ENCODE measurements at regions not wholly inside any gene's neighbourhood (a gene's known extent, or its start where the extent isn't known, plus 50 kb on each side); places are given as distances from the start of the nearest gene placed in this dataset.

DNA sequence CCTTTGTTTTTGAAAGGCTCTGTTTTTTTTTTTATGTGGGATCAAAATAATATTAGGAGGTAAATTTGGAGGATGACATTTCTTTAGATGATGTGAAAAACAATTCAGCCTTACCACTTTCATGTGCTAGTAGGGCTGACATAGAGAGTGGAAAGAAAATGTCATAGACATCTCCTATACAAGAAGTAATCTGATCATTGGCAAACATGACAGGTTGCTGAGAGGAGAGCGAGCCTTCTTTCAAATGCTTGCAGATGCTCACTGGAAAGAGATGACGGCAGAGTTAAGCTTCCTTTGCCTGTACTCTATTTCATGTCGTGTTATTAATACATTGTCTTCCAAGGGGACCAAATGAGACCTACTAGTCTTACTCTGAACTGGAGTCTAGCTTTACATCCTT, 160.1 kb upstream of the DAP start:
- H3K4me2 ChIP-seq (ENCODE audit: insufficient read depth, low read length, poor library complexity, severe bottlenecking) = no peak overlapping the region
- no CpG with 5 or more reads among the region's 3 CpGs for WGBS, 2 donors (ENCODE audit: extremely low coverage in 2 of 2, insufficient read length in 2 of 2, insufficient replicate concordance in 1 of 2)
- no peak overlapping the region for H3K27ac ChIP-seq (replicated peaks; ENCODE audit: low read length)

DNA sequence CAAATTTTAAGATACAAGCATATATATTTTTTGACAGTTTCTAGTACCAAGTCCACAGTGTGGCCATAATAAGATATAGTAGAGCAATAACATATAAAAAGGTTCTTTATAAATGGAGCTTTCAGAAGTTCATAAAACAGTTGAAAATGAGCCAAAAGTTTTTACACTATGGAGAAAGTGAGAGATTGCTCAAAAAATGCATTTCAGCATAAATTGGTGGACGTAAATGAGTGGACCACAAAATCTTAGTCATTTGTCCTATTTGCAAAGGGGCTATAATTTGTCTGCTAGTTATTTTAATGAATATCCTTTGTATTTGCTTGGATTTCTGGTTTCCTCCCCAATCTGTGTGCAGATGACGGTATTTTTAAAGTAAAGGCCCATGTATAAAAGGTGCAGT, 159.4 kb upstream of the DAP start:
- H3K9me3 ChIP-seq (replicated peaks in 1 of 2; ENCODE audit: control insufficient read depth in 2 of 2, insufficient read depth in 1 of 2, low read depth in 1 of 2, low read length in 2 of 2) = no peaks in the 10 kb centered on the region
- H3K4ac ChIP-seq (ENCODE audit: low read length) = no peak overlapping the region
- no peak overlapping the region for H2AFZ ChIP-seq (ENCODE audit: low read length)
- no CpG with 5 or more reads among the region's 2 CpGs for WGBS, 2 donors (ENCODE audit: extremely low coverage in 2 of 2, insufficient read length in 2 of 2, insufficient replicate concordance in 1 of 2)
- no peak overlapping the region for H3K4me2 ChIP-seq (ENCODE audit: insufficient read depth, low read length, poor library complexity, severe bottlenecking)
- H3K4me1 ChIP-seq (ENCODE audit: control insufficient read depth in 2 of 2, insufficient read depth in 1 of 2, low read depth in 1 of 2, low read length in 2 of 2) = no peaks in the 10 kb centered on the region
- no peak overlapping the region for H3K27ac ChIP-seq (replicated peaks; ENCODE audit: low read length)
- H3K23ac ChIP-seq (ENCODE audit: low read depth, low read length, poor library complexity) = no peak overlapping the region
- no peaks in the 10 kb centered on the region for H3K36me3 ChIP-seq (replicated peaks in 1 of 2; ENCODE audit: control insufficient read depth in 2 of 2, insufficient read depth in 2 of 2, low read length in 2 of 2)
- H2BK5ac ChIP-seq (ENCODE audit: low read length) = no peak overlapping the region
- no peak overlapping the region for H4K8ac ChIP-seq (ENCODE audit: low read depth, low read length)
- no peak overlapping the region for H2BK120ac ChIP-seq (ENCODE audit: low read depth, low read length)
- H3K18ac ChIP-seq (ENCODE audit: low read length) = no peak overlapping the region
- no peak overlapping the region for H2BK12ac ChIP-seq (ENCODE audit: low read length)
- H3K79me1 ChIP-seq (ENCODE audit: low read depth, low read length) = no peaks in the 10 kb centered on the region
- H2AK5ac ChIP-seq (ENCODE audit: low read depth, low read length) = no peak overlapping the region
- no peak overlapping the region for H3K4me3 ChIP-seq (ENCODE audit: low read length in 2 of 2)
- H3K14ac ChIP-seq (ENCODE audit: low read length) = no peak overlapping the region
- no peak for DNase-seq (ENCODE audit: low spot score)
- H3K27me3 ChIP-seq (ENCODE audit: control insufficient read depth in 3 of 3, insufficient read depth in 3 of 3, low read depth in 1 of 3, low read length in 3 of 3) = no peaks in the 10 kb centered on the region
- H2BK15ac ChIP-seq (ENCODE audit: low read length) = no peak overlapping the region
- H3K9ac ChIP-seq (ENCODE audit: low read depth, low read length, poor library complexity) = no peak overlapping the region
- no peak overlapping the region for H4K91ac ChIP-seq (ENCODE audit: low read depth, low read length, poor library complexity)

More for the DNA sequence above, 160.1 kb upstream of the DAP start:
- Histone ChIP-seq H3K9ac (ENCODE audit: low read depth, low read length, poor library complexity) (no peak overlapping the region), H2BK15ac (ENCODE audit: low read length) (no peak overlapping the region), H4K91ac (ENCODE audit: low read depth, low read length, poor library complexity) (no peak overlapping the region), H3K4me1 (ENCODE audit: control insufficient read depth in 2 of 2, insufficient read depth in 1 of 2, low read depth in 1 of 2, low read length in 2 of 2) (no peaks in the 10 kb centered on the region), H3K4me3 (ENCODE audit: low read length in 2 of 2) (no peak overlapping the region), H3K9me3 (replicated peaks in 1 of 2; ENCODE audit: control insufficient read depth in 2 of 2, insufficient read depth in 1 of 2, low read depth in 1 of 2, low read length in 2 of 2) (no peaks in the 10 kb centered on the region), H2BK120ac (ENCODE audit: low read depth, low read length) (no peak overlapping the region), H3K14ac (ENCODE audit: low read length) (no peak overlapping the region), H2BK12ac (ENCODE audit: low read length) (no peak overlapping the region), H2BK5ac (ENCODE audit: low read length) (no peak overlapping the region), H3K36me3 (replicated peaks in 1 of 2; ENCODE audit: control insufficient read depth in 2 of 2, insufficient read depth in 2 of 2, low read length in 2 of 2) (no peaks in the 10 kb centered on the region), H3K4ac (ENCODE audit: low read length) (no peak overlapping the region), H3K79me1 (ENCODE audit: low read depth, low read length) (no peaks in the 10 kb centered on the region), H2AFZ (ENCODE audit: low read length) (no peak overlapping the region), H3K27me3 (ENCODE audit: control insufficient read depth in 3 of 3, insufficient read depth in 3 of 3, low read depth in 1 of 3, low read length in 3 of 3) (no peaks in the 10 kb centered on the region), H4K8ac (ENCODE audit: low read depth, low read length) (no peak overlapping the region), H3K23ac (ENCODE audit: low read depth, low read length, poor library complexity) (no peak overlapping the region), H3K18ac (ENCODE audit: low read length) (no peak overlapping the region), H2AK5ac (ENCODE audit: low read depth, low read length) (no peak overlapping the region)
- DNase-seq (ENCODE audit: low spot score) = no peak

DNA sequence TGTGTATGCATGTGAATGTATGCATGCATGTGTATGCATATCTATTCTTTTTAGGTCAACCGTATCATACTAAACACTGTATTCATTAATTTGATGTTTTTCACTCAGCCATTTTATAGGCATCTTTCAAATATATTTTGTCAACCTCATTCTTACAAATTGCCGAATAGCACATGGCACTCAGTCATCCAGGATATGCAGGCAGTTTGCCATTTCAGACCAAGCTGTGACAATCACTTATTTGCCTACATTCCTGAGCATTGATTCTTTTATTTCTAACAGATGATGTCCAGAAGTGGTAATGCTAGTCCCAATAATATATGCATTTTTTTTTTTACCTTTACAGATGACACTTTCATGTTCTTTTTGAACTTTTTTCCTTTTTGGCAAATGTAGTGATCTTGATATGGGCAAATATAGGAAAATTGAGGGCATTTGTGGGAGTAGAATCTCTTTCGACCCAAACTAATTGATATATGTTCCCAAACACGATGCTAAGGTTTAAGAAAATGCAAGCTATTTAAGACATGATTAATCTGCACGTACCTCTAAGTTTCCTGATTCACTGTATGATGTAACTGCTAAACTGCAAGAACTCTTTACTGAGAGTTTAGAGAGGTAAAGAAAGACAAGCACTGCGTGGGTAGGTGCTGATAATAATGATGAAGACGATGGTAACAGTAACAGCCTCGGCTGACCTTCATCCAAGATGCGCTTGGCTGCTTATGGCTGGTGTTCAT, 153.9 kb upstream of the DAP start:
- WGBS, 2 donors (ENCODE audit: extremely low coverage in 2 of 2, insufficient read length in 2 of 2, insufficient replicate concordance in 1 of 2) = no CpG with 5 or more reads among the region's 9 CpGs
- H3K14ac ChIP-seq (ENCODE audit: low read length) = no peak overlapping the region
- no peak overlapping the region for H2BK5ac ChIP-seq (ENCODE audit: low read length)
- H4K8ac ChIP-seq (ENCODE audit: low read depth, low read length) = no peak overlapping the region
- no peak overlapping the region for H4K91ac ChIP-seq (ENCODE audit: low read depth, low read length, poor library complexity)
- H3K4me3 ChIP-seq (ENCODE audit: low read length in 2 of 2) = no peak overlapping the region
- no peak for DNase-seq (ENCODE audit: low spot score)
- no peaks in the 10 kb centered on the region for H3K36me3 ChIP-seq (replicated peaks in 1 of 2; ENCODE audit: control insufficient read depth in 2 of 2, insufficient read depth in 2 of 2, low read length in 2 of 2)
- no peak overlapping the region for H3K18ac ChIP-seq (ENCODE audit: low read length)
- H2BK12ac ChIP-seq (ENCODE audit: low read length) = no peak overlapping the region
- H3K79me1 ChIP-seq (ENCODE audit: low read depth, low read length) = no peaks in the 10 kb centered on the region
- no peak overlapping the region for H3K27ac ChIP-seq (replicated peaks; ENCODE audit: low read length)
- H3K9me3 ChIP-seq (replicated peaks in 1 of 2; ENCODE audit: control insufficient read depth in 2 of 2, insufficient read depth in 1 of 2, low read depth in 1 of 2, low read length in 2 of 2) = no peaks in the 10 kb centered on the region
- H3K4me2 ChIP-seq (ENCODE audit: insufficient read depth, low read length, poor library complexity, severe bottlenecking) = no peak overlapping the region
- no peak overlapping the region for H2AFZ ChIP-seq (ENCODE audit: low read length)
- no peak overlapping the region for H2AK5ac ChIP-seq (ENCODE audit: low read depth, low read length)
- H3K9ac ChIP-seq (ENCODE audit: low read depth, low read length, poor library complexity) = no peak overlapping the region
- no peak overlapping the region for H3K4ac ChIP-seq (ENCODE audit: low read length)
- no peak overlapping the region for H3K23ac ChIP-seq (ENCODE audit: low read depth, low read length, poor library complexity)
- no peak overlapping the region for H2BK15ac ChIP-seq (ENCODE audit: low read length)
- H3K4me1 ChIP-seq (ENCODE audit: control insufficient read depth in 2 of 2, insufficient read depth in 1 of 2, low read depth in 1 of 2, low read length in 2 of 2) = peaks cover 0 to 2% of the 10 kb centered on the region in 2 donors
- H3K27me3 ChIP-seq (ENCODE audit: control insufficient read depth in 3 of 3, insufficient read depth in 3 of 3, low read depth in 1 of 3, low read length in 3 of 3) = no peaks in the 10 kb centered on the region
- H2BK120ac ChIP-seq (ENCODE audit: low read depth, low read length) = no peak overlapping the region

DNA sequence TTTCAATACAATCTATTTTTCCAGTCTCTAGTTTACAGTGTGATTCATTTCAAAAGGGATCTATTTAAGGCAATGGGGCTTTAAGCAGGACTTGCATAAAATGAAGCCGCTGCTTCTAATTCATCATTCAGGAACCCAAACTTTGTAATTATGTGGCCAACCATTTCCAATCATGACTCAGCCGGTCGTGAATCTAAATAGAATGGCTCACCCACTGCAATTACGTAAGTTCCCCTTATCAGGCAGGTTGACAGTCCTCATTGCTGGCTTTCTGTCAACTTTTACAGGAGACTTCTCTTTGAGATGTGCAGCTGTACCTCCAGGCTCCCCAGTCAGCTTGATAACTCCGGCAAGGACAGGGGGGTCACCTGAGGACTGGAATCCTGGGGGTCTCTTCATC, 152.8 kb upstream of the DAP start:
- no peak overlapping the region for H4K91ac ChIP-seq (ENCODE audit: low read depth, low read length, poor library complexity)
- no peak overlapping the region for H3K4me3 ChIP-seq (ENCODE audit: low read length in 2 of 2)
- no peaks in the 10 kb centered on the region for H3K9me3 ChIP-seq (replicated peaks in 1 of 2; ENCODE audit: control insufficient read depth in 2 of 2, insufficient read depth in 1 of 2, low read depth in 1 of 2, low read length in 2 of 2)
- H3K36me3 ChIP-seq (replicated peaks in 1 of 2; ENCODE audit: control insufficient read depth in 2 of 2, insufficient read depth in 2 of 2, low read length in 2 of 2) = no peaks in the 10 kb centered on the region
- H2AFZ ChIP-seq (ENCODE audit: low read length) = no peak overlapping the region
- no peak overlapping the region for H2BK15ac ChIP-seq (ENCODE audit: low read length)
- no CpG with 5 or more reads among the region's 5 CpGs for WGBS, 2 donors (ENCODE audit: extremely low coverage in 2 of 2, insufficient read length in 2 of 2, insufficient replicate concordance in 1 of 2)
- H3K14ac ChIP-seq (ENCODE audit: low read length) = no peak overlapping the region
- no peak overlapping the region for H3K4ac ChIP-seq (ENCODE audit: low read length)
- no peak overlapping the region for H3K27ac ChIP-seq (replicated peaks; ENCODE audit: low read length)
- H3K23ac ChIP-seq (ENCODE audit: low read depth, low read length, poor library complexity) = no peak overlapping the region
- H3K4me1 ChIP-seq (ENCODE audit: control insufficient read depth in 2 of 2, insufficient read depth in 1 of 2, low read depth in 1 of 2, low read length in 2 of 2) = peaks cover 0 to 2% of the 10 kb centered on the region in 2 donors
- no peak for DNase-seq (ENCODE audit: low spot score)
- H2BK120ac ChIP-seq (ENCODE audit: low read depth, low read length) = no peak overlapping the region
- H2AK5ac ChIP-seq (ENCODE audit: low read depth, low read length) = no peak overlapping the region
- no peak overlapping the region for H3K4me2 ChIP-seq (ENCODE audit: insufficient read depth, low read length, poor library complexity, severe bottlenecking)
- no peak overlapping the region for H3K9ac ChIP-seq (ENCODE audit: low read depth, low read length, poor library complexity)
- no peaks in the 10 kb centered on the region for H3K79me1 ChIP-seq (ENCODE audit: low read depth, low read length)
- H2BK12ac ChIP-seq (ENCODE audit: low read length) = no peak overlapping the region
- no peak overlapping the region for H3K18ac ChIP-seq (ENCODE audit: low read length)
- H3K27me3 ChIP-seq (ENCODE audit: control insufficient read depth in 3 of 3, insufficient read depth in 3 of 3, low read depth in 1 of 3, low read length in 3 of 3) = no peaks in the 10 kb centered on the region
- H4K8ac ChIP-seq (ENCODE audit: low read depth, low read length) = no peak overlapping the region
- H2BK5ac ChIP-seq (ENCODE audit: low read length) = no peak overlapping the region
